ENCODE measurements at regions not wholly inside any gene's neighbourhood (a gene's known extent, or its start where the extent isn't known, plus 50 kb on each side); places are given as distances from the start of the nearest gene placed in this dataset.
A peak's percentile ranks its signal among the peaks of the same experiment; 100 is the strongest.

GRCh38 chr4:124104628-124105027, 607.9 kb downstream of the ANKRD50 start:
- WGBS, 2 donors: 91 to 100% methylated on average over 3 of the region's 3 CpGs

GRCh38 chr4:124105212-124105611, 607.3 kb downstream of the ANKRD50 start:
- no peak overlapping the region for H3K27ac ChIP-seq
- TF ChIP-seq CTCF (IDR thresholded peaks at IDR 0.05): no peak
- peaks cover 0 to 32% (median 5%) of the 10 kb centered on the region in 11 donors for H3K9me3 ChIP-seq
- no peaks in the 10 kb centered on the region for H3K27me3 ChIP-seq
- DNase-seq (no peak), ATAC-seq (peak in 3 of 8 donors; percentile 31 to 59 (median 51))
- 59 to 80% methylated on average over 2 of the region's 2 CpGs for WGBS, 2 donors
- no peaks in the 10 kb centered on the region for H3K4me1 ChIP-seq
- H3K36me3 ChIP-seq: no peaks in the 10 kb centered on the region
- H3K4me3 ChIP-seq: no peak overlapping the region
- intact Hi-C loops (cut with DNase I): loop anchor here in 4 of 10 donors (5.0 to 10.0 kb wide), 5 partner anchors 430 to 1000 kb away; partner anchors contain the start of gene SPRY1 (in 1 of the 4)

More at GRCh38 chr4:124104628-124105027, 607.9 kb downstream of the ANKRD50 start:
- H3K27me3 ChIP-seq: no peaks in the 10 kb centered on the region
- no peak for TF ChIP-seq CTCF (IDR thresholded peaks at IDR 0.05)
- intact Hi-C loops (cut with DNase I): loop anchor here in 4 of 10 donors (5.0 to 10.0 kb wide), 5 partner anchors 430 to 1000 kb away; partner anchors contain the start of gene SPRY1 (in 1 of the 4)
- no peak overlapping the region for H3K27ac ChIP-seq
- DNase-seq (no peak), ATAC-seq (no peak)
- peaks cover 0 to 32% (median 5%) of the 10 kb centered on the region in 11 donors for H3K9me3 ChIP-seq
- H3K4me1 ChIP-seq: no peaks in the 10 kb centered on the region
- no peaks in the 10 kb centered on the region for H3K36me3 ChIP-seq
- H3K4me3 ChIP-seq: no peak overlapping the region

- peak overlapping the region in 6 of 10 donors; percentile 1 to 59 (median 36) for H3K27ac ChIP-seq
- no peak for ATAC-seq
- H3K9me3 ChIP-seq: peaks cover 0 to 9% (median 0%) of the 10 kb centered on the region in 11 donors
- no peak for DNase-seq
- no peak for TF ChIP-seq CTCF (IDR thresholded peaks at IDR 0.05)
- H3K4me1 ChIP-seq: peaks cover 0 to 18% (median 10%) of the 10 kb centered on the region in 9 donors
- WGBS, 2 donors: 79 to 85% methylated on average over 2 of the region's 2 CpGs
- no peaks in the 10 kb centered on the region for H3K36me3 ChIP-seq
- intact Hi-C loops (cut with DNase I): loop anchor here in 9 of 10 donors (1.0 to 10.0 kb wide), 20 partner anchors 49 to 1009 kb away; partner anchors contain the start of gene SPRY1 (in 3 of the 9)
- no peaks in the 10 kb centered on the region for H3K27me3 ChIP-seq
- H3K4me3 ChIP-seq: no peak overlapping the region
Measured at GRCh38 chr4:124111411-124111810, 601.1 kb downstream of the ANKRD50 start.

- ATAC-seq (peak in 7 of 8 donors; percentile 82 to 95 (median 91)), DNase-seq (peak in 1 of 2 donors; percentile 32)
- Histone ChIP-seq H3K9me3 (peaks cover 0 to 4% (median 0%) of the 10 kb centered on the region in 11 donors), H3K4me3 (peak overlapping the region in 1 of 10 donors; percentile 9), H3K27ac (peak overlapping the region in 6 of 10 donors; percentile 1 to 59 (median 36)), H3K27me3 (no peaks in the 10 kb centered on the region), H3K4me1 (peaks cover 0 to 18% (median 10%) of the 10 kb centered on the region in 9 donors), H3K36me3 (no peaks in the 10 kb centered on the region)
- WGBS, 2 donors: 37 to 41% methylated on average over 2 of the region's 2 CpGs
- intact Hi-C loops (cut with DNase I): loop anchor here in 9 of 10 donors (1.0 to 10.0 kb wide), 21 partner anchors 50 to 1010 kb away; partner anchors contain the start of gene SPRY1 (in 3 of the 9)
- TF ChIP-seq CTCF (IDR thresholded peaks at IDR 0.05): peak; percentile 57 to 87 (median 75)
Measured at GRCh38 chr4:124111922-124112321, 600.6 kb downstream of the ANKRD50 start.
